GM19025 (cell line): ENCODE measurements at regions not wholly inside any gene's neighbourhood (a gene's known extent, or its start where the extent isn't known, plus 50 kb on each side); places are given as distances from the start of the nearest gene placed in this dataset.

Experiments used
- ATAC-seq: cut with Tn5 transposase; IDR thresholded peaks from one replicate; pipeline ENCODE4 v1.9.1; 2021; ENCODE audit warnings: mild to moderate bottlenecking, low read depth, moderate library complexity; ENCODE audit not compliant: unreplicated experiment

DNA sequence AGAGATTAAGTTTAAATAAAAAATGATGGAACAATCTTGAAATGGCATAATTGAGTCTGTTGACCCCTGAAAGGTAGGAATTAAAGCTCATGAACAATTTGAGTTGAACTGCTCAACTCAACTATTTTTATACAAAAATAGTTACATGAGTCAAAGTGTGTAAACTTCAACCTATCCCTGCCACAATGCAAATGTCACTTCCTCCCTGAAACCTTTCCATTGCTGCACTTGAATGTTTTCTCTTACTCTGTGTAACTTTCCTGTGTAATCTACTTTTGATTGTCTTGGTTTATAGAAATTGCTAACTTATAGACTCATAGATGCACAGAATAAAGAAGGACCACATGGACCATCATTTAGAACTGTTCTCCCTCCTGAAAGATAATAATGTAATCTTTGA is 218.5 kb downstream of the GBA3 start:
- ATAC-seq: no peak

DNA sequence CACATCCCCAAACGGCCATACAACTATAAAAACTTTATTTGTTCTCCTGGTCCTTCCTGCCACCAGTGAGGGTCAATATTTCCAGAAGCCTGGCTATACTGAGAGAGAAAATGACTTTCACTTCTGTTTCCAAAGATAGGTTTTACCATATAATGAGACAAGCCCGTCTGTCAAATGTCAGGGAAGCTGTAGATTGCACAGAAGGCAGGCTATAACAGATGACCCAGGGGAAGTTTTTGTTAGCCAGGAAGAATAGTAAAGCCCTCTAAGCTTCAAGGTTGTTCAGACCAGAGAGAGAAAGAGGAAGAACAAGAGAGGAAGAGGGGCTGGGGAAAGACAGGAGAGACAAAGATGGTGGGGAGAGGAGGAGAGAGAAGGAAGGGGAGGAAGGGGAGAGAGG is 217.5 kb downstream of the GBA3 start:
- ATAC-seq: no peak

DNA sequence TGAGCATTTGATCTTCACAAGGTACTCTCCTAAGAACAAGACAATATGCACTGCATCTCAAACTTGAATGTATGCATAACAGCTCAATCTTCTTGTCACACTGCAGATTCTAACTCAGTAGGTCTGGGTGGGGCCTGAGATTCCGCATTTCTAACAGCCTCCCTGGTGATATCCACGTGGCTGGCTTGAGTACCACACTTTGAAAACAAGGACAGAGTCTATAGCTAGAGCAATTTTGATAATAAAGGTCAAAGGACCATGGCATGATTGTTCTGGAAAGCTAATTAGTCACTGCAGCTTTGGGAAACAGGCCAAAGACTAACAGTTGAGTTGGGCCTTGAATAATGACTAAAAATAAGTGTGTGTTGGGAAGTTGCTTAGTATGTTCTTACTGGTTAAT is 213.3 kb downstream of the GBA3 start:
- no peak for ATAC-seq

DNA sequence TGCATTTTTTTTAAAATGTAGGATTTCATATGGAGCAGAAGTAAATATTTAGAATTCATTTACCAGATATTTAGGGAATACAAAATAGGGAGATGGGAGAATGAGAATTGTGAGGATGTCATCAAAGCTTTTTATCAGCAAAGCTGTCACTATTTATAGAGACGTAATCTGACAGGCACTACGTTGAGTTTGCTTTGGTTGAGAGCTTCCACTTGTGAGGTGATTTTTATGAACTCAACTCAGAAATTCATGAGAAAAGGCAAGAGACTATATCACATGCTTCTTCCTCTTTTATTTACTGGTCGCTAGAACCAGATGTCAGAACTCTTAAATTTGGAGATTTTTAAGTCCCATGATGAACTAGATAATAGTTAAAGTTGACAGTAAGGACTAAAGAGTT is 211.2 kb downstream of the GBA3 start:
- ATAC-seq: no peak

DNA sequence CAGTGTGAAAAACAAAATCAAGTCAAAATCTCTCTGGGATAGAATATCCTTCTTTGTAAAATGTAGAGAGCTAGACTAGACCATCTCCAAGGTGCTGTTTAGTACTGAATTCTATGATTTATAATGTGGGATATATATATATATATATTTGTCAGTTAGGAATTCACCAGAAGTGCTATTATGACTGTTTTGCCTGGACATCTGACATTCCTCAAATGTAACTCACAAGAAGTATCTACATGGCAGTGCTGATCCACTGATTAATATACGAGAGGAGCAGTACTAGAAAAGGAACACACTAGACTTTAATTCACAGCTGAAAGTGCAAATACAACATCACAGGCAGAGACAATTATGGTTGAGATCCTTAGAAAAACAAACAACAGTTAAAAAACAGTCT is 208.9 kb downstream of the GBA3 start:
- no peak for ATAC-seq

DNA sequence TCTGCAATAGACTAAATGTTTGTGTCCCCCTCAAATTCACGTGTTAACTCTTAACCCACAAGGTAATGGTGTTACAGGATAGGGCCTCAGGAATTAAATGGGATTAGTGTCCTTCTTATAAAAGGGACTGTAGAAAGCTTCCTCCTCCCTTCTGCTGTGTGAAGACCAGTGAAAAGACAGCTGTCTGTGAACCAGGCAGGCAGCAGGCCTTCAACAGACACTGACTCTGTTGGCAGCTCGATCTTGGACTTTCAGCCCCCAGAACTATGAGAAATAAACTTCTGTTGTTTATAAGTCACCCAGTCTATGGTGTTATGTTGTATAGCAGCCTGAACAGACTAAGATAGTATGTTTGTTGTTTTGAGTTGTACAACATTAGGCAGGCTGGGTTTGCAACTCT is 208.1 kb downstream of the GBA3 start:
- ATAC-seq: no peak

DNA sequence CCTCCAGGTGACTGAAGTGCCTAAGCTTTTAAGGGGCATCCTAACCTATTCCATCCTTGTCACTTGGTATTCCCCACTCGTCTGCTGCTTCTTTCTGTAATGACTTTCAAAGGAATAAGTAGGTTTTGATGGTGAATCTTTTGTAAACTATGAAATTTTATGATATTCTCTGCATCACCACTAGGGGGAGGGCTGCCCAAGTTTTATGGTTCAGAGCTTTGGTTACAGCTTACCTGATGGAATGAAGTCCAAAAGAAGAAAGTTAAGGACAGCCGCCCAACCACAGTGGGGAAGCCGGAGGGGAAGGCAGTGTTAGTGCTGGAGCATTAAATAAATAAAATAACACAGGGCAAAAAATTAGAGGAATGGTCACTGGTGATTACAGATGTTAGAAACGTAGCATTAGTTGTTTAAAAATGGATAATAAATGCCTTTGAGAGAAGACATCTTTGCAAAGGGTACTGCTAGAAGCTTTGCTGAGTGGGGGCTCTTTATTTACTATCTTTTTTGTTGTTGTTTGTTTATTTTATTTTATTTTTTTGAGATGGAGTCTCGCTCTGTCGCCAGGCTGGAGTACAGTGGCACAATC is 204.9 kb downstream of the GBA3 start:
- no peak for ATAC-seq

DNA sequence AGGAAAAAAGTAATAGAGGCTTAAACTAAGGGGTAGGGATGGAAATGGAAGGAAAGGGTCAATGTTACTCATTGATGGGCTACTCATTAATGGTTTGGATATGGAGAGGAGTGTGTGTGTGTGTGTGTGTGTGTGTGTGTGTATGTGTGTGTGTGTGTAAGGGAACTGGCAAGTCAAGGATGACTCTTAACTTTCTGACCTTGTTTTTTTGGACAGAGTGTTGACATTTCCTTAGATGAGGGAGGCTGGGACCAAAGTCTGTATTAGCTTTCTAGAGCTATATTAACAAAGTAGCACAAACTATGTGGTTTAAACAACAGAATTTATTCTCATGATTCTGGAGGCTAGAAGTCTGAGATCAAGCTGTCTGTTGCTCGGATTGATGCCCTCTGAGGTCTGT is 202.7 kb downstream of the GBA3 start:
- ATAC-seq: no peak

DNA sequence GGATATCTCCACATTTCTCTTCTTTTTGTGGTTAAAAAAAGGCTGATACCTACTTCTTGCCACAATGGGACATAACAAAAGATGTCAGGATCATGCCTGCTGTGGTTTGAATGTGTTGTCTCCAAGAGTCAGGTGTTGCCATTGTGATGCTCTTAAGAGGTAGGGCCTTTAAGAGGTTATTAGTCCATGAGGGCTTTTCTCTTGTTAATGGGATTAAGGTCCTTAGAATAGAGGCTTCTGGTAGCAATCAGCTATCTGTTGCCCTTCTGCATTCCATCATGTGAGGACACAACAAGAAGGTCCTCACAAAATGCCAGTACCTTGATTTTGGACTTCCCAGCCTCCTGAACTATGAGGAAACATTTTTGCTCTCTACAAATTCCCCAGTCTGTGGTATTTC is 191.4 kb downstream of the GBA3 start:
- no peak for ATAC-seq

DNA sequence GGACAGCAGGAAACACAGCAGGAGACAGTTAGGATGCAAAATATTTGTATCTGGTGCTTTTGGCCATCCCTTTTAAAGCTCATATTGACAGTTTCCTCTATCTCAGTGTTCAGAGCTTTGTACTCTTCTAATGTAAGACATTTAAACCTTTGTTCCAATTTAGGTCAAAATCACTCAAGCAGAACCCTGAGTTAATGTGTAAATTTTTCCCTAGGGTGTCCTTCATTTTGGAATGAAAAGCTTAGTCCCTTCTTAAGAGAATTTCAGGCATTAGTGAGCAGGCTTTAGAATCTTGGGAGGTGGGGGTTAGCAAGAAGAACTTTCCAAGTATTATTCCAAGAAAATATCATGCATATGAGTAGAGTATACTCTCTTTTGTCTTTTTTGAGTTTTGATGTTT is 188.7 kb downstream of the GBA3 start:
- ATAC-seq: no peak

DNA sequence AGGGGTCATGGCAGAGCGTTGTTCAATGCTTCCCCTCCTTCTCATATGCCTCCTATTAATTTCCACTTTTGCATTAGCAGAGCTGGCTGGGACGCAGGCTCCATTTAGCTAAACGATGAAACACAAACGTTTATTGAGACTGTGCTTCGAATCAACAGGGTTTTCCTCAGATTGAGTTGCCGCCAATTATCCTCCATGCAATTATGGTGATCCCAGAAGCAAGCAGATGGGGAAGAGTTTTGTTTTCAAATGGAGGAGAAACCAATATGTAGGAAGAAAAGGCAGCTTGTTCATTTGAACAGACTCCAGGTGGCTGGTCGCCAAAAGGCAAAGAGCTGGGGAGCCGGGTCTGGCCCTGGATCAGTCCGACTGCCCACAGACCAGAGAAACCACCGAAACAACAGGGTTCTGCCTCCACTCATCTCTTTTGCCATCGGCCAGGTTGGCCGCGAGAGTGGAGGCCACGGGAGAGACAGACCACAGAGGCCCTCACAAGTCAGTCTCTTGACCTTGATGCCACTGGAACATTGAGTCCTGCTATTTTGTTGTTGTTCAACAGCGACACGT is 184.8 kb downstream of the GBA3 start:
- no peak for ATAC-seq

DNA sequence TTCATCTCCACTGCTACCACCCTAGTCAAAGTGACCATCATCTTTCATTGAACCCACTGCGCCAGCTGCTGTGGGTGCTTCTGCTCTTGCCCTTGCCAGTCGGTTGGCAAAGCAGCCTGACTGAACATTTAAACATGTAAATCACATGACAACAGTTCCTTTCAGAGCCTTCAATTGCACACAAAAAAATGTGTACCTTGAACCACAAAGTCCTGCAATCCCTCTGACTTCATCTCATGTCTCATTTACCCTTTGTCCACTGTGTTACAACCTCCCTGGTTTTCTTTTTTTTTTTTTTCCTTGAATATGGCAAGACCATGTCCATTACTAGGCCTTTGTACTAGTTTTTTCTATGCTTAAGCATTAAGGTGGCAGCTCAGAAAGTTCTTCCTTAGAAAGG is 183.5 kb downstream of the GBA3 start:
- no peak for ATAC-seq

DNA sequence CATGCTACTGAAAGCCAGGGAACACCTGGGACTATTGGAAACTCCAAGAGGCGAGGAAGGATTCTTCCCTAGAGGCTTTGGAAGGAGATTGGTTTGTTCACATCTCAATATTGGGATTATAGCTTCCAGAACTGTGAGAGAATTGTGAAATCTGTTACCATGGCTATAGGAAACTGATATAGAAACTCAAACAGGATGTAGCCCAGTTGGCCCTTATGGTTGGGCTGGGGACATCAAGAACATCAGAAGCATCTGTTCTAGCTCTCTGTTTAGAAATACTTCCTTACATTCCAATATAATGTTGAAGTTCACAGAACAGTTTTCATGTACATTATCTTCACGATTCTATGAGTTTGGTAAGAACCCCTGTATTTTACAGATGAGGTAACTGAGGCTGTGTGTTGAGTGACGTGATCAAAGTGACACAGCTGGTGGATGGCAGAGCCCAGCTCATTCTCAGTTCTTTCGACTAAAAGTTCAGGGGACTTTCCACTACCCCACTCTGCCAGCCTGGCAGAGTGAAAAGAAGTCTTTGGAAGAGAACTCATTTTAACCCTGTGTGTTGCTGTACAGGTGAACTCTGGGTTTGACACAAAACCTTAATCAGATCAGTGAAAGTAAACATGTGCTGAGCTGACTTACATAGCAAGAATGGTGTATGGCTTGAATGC is 183.0 kb downstream of the GBA3 start:
- no peak for ATAC-seq

DNA sequence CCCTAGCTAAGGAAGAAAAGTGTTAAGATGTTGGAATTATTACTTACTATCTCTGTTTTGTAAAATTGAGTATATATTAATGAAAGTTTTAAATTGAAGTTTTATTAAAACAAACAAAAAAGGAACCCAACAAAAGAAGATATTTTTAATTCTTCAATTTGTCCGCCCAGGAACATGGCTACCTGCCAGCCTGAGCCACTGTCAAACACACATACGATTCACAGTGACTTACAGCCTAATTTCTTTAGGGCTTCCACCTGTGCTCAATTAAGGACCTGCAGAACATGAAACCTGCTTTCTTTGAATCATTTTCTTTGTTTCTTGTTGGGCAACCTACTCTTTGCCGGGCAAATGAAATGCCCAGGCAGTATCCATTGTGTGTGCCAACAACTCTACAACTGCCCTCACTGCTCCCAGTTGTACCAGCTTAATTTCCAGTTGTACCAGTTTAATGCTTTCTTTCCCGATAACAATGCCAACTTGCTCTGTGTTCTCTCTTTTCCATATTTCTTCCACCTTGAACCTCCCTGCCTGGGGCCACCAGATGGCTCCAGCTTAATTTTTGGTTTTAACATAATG is 181.7 kb downstream of the GBA3 start:
- no peak for ATAC-seq

DNA sequence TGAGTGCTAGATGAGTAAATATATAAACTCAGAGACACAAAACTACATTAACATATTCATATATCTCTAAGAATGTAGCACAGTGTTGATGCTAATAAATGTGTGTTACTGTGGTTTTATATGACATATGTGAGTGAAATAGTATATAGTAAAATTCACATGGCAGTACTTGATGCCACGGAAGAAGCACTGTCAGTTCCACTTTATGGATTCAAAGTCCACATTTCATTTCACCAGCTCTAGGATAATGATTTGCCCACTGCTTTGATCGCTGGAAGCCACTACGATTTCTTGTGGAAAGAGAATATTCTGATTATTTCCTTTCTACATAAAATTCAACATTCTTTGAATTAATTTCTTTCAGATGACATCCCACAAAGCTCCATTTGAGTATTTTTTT is 181.2 kb downstream of the GBA3 start:
- no peak for ATAC-seq

DNA sequence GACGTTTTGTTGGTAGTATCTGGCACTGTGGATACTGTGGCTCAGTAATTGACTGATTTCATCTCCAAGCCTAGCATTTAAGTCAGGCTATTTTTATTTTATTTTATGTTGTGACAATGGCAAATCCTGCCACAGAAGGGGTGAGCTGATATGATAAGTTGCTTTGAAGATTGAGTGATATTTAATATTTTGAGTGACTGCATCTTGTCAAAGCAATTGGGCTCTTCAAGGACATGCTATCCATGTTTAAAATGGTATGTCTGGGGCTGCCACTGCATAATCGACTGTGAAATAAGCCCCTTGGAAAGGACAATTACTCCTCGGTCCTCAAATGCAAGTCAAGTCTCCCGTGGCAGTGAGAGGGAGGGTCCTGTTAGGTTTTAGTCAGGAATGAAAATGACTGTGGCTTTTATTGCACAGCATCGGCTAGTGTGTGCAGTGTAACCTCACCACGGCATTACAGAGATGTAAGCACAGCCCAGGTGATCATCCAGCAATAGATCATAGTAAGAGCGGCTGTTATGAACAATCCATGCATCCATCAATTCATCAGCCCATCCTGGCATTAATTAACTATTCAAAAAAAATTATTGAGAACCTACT is 178.2 kb downstream of the GBA3 start:
- ATAC-seq: no peak

DNA sequence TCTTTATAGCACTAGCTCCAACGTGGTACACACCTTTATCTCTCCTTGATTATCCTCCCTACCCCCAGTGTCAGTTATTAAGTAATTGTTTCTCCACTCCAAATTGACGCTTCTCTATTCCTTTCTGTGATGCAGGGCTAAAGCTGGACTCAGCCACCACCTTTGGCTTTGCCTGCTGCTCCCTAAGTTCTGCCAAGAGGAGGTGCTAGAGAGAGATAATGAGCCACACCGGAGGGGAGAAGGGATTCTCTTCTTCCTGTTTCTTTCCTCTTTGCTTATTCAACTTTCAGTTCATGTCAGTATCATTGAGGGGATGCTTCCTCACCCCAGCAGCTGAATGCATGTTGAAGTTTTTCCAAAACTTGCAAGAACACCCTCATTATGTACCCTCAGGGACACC is 176.5 kb downstream of the GBA3 start:
- no peak for ATAC-seq
